Left ventricle myocardium superior (tissue), 1 donor: ENCODE measurements at regions not wholly inside any gene's neighbourhood (a gene's known extent, or its start where the extent isn't known, plus 50 kb on each side); places are given as distances from the start of the nearest gene placed in this dataset.
"Not testable (repeated sequence)": the region's sequence is repeated elsewhere in the genome, so short reads cannot be mapped to it uniquely, and the experiment has no call there.

Experiments
- ATAC-seq: fragments of 200-7000 bp; cut with Tn5 transposase; one replicate; pipeline ENCODE4 v1.9.1; 2020; ENCODE audit warnings: mild to moderate bottlenecking, moderate library complexity
- DNase-seq: peaks from one replicate; pipeline ENCODE4 v3.0.0-alpha.2; 2020
- intact Hi-C: fragments of 100-400 bp; cut with micrococcal nuclease; formaldehyde crosslinking; loops from one replicate; pipeline ENCODE4 v1.11.0; 2022
- donor health status: DM: no; HTN: yes; CAD: no; lungs with severe emphysema.

DNA sequence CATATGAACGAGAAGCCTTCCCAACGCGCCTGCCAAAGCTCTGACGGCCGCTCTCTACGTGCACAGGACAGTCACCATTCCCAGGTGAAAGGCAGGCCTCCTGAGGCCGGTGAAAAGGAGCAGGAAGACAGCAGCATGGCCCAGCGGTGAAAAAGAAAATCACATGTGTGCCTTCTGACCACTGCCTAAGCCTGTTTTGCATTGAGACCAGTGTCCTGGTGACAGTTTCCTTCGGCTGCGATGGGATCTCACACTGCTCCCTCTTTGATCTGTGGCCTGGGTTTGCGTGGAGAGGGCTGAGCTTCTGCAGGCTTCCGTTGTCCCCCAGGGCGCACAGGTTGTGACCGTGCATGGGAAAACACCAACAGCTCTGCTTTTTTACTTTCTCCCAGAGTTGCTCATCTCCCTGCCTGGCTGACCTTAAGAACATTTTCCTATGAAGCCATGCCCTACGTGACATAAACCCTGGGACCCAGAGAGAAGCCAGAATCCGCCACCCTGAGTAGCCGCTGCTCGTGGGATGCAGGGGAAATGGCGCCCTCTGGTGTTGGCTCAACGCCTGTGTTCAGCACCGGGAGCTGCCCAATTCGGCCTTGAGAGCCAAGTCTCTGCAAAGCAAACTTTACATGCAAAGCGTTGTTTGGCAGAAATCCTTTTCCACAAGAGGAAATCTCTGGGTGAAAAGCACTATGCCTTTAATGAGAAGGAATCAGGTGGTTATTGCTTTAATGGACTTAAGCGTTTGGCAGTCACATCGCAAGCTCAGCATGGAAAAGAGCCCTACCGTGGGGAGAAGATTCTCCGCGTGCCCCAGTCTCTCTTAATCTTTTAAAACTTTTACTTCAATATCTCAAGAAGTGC, 112.2 kb upstream of the GPR12 start:
- DNase-seq (peak; percentile 70), ATAC-seq (peak; percentile 58)
- intact Hi-C loops = no loop called here

DNA sequence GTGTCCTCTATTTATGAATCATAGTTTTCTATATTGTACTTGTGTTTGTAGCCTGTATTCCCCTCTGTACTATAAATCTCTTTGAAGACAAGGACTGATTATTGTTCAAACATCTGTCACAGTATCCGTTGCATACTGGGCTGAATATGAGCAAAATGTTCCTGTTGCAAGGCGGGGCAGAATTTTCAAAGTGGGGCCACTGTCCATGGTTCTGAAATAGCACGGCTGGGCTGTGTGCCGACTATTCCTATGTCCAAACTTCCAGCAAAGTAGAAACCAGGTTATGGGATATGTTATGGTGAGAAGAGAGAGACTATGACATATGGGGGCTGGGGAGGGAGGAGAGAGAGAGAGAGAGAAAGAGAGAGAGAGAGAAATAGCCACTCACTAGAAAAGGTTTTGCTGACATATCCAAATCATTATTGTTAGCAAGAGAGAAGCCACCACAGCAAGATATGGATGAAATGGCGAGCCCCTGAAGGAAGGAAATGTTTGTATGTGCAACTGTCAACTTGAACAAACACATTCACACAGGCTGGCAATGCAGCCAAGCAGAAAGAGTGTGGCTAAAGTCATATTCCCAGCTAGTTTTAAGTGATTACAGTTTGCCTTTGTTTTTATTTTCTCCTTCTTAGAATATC, 107.0 kb upstream of the GPR12 start:
- intact Hi-C loops = no loop called here
- DNase-seq (no peak), ATAC-seq (no peak)

GRCh38 chr13:26864576-26864975, 104.0 kb upstream of the GPR12 start:
- intact Hi-C loops = no loop called here
- no peak for ATAC-seq

DNA sequence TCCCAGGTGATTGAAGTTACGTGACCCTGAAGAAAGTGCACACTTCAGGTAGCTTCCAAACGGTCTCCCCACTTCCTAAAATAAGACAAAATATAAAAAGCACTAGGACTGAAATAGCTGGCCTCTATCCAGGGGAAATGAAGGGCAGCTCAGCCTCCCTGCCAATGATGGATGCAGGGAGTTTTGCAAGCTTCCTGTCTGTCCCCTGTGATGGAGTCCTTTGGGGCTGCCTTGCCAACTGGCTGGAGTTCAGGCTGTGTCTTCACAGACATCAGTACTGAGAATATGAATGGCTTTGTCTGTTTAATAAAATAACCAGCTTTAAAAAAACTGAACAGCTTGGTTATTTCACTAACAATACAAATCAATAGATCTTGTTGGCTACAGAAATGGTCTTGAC, 101.4 kb upstream of the GPR12 start:
- DNase-seq (no peak), ATAC-seq (no peak)
- intact Hi-C loops = no loop called here

More at GRCh38 chr13:26864576-26864975, 104.0 kb upstream of the GPR12 start:
- DNase-seq = no peak

- intact Hi-C loops = no loop called here
Observed at GRCh38 chr13:26855921-26856320, 95.3 kb upstream of the GPR12 start.

GRCh38 chr13:26855071-26855470, 94.5 kb upstream of the GPR12 start:
- intact Hi-C loops = no loop called here
- DNase-seq = no peak
- no peak for ATAC-seq

More at GRCh38 chr13:26855921-26856320, 95.3 kb upstream of the GPR12 start:
- DNase-seq = no peak
- ATAC-seq = no peak

DNA sequence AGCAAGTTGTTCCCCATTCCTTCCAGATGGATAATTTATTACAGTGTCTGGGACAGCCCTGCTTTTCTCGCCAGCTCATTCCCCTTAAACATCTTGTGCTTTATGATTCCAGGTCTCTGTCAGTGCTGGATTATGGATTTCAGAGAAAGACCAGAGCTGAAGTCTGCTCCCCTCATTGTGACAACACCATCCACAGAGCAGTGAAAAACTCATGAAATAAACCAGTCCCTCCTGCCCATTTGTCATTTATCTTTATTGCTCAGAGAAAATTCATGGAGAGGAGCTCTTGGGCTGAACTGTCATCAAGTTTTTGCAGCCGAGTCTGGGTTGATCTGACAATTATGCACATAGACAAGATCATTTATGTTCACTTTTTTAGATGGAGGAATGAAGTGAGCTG, 92.7 kb upstream of the GPR12 start:
- DNase-seq (no peak), ATAC-seq (no peak)
- intact Hi-C loops = no loop called here

DNA sequence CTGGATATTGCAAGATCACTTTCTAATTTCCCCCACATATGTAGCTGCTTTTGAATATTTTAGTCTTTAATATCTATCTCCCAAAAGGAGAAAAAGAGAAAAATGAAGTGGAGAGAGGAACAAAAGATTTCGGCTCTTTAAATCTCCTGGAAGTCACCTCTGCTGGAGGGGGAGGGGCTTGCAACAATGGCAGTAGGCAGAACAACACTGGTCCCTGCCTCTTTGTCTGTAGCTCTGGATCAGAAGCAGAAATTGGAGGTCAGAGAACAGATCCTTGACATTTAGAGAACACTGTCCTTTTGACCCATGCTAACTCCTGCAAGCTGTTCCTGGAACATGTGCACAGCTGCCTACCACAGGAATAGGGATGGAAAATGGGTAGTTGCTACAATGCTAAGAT, 86.7 kb upstream of the GPR12 start:
- no peak for DNase-seq
- ATAC-seq = no peak
- intact Hi-C loops = no loop called here

GRCh38 chr13:26845063-26845462, 84.5 kb upstream of the GPR12 start:
- ATAC-seq, intact Hi-C loops, DNase-seq: not testable (repeated sequence)

GRCh38 chr13:26839682-26840081, 79.1 kb upstream of the GPR12 start:
- no peak for DNase-seq
- intact Hi-C loops = no loop called here

GRCh38 chr13:26838821-26839220, 78.2 kb upstream of the GPR12 start:
- ATAC-seq (no peak), DNase-seq (no peak)
- intact Hi-C loops = no loop called here

More at GRCh38 chr13:26839682-26840081, 79.1 kb upstream of the GPR12 start:
- ATAC-seq = no peak

DNA sequence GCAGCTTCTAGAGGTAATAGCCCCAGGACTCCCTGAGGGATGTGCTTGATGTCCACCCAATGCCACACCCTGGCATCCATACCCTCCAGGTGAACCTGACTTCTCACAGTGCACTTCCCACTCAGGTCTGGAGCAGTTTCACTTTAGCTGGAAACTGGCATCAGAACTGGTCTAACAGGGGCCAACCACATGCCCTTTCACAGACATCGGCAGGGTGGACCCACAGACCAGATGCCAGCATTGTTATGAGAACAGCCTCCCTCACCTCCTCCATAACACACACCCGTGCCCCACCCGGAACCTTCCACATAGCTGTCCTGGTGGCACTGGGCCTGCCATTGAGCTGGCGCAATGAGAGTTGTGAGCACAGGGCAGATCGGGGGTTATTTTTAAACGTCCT, 77.4 kb upstream of the GPR12 start:
- ATAC-seq = peak; percentile 72
- DNase-seq = peak; percentile 40
- intact Hi-C loops = no loop called here

DNA sequence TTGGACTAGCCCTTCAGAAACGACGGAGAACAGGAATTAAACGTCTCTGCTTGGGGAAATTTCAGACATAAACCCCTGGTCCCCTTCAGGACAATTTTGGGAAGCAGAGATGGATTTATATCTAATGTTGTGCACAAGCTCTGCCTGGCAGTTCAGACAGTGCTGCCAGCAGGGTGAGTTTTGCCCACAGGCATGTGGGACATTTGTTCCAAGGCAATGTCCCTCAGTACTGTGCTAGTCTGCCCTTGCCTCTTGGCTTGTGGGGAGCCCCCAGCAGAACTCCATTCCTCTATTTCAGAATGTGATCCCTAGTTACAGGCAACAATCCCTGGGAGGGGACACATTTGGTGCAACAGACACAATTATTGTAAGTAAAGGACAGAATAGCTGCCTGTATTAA, 76.5 kb upstream of the GPR12 start:
- intact Hi-C loops = no loop called here
- no peak for DNase-seq
- ATAC-seq = no peak

DNA sequence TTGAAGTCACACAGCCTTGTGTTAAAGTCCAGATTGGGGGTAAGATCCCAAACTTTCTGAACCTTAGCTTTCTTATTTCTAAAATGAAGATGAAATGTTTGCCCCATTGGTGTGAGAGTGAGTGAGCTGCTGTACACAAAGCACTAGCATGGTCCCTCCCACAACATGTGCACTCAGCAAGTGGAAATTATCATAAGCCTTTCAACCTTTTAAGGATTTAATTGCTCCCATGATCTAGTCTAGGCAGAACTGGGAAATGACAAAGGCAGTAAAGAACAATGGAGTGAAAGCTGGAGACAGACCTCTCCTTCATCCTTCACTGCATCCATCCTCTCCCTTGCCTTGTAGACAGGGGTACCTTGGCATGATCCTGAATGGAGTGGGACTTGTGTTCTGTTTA, 76.0 kb upstream of the GPR12 start:
- no peak for DNase-seq
- ATAC-seq = no peak
- intact Hi-C loops = no loop called here

DNA sequence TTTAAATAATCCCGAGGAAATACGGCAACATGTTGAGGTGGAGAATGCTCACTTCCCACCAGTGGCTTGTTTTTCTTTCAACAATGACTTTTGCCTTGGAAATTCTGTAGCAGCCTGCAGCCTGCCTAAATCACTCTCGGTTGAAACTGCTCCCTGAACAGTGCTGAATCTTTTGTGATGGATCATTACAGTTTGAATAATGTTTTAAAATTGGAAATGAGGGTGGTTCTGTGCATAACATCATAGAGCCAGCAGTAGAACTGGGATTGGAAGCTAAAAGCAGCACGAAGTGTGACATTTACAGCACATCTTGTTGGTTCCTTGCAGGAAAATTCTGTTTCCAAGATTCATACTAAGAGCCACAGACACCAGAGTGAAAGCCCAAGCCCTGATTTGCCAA, 74.1 kb upstream of the GPR12 start:
- ATAC-seq = no peak
- intact Hi-C loops = no loop called here
- no peak for DNase-seq

GRCh38 chr13:26831336-26831908, 70.8 kb upstream of the GPR12 start:
- DNase-seq (no peak), ATAC-seq (no peak)
- intact Hi-C loops = no loop called here

GRCh38 chr13:26829716-26830115, 69.1 kb upstream of the GPR12 start:
- intact Hi-C loops = no loop called here
- DNase-seq = no peak
- ATAC-seq = no peak

DNA sequence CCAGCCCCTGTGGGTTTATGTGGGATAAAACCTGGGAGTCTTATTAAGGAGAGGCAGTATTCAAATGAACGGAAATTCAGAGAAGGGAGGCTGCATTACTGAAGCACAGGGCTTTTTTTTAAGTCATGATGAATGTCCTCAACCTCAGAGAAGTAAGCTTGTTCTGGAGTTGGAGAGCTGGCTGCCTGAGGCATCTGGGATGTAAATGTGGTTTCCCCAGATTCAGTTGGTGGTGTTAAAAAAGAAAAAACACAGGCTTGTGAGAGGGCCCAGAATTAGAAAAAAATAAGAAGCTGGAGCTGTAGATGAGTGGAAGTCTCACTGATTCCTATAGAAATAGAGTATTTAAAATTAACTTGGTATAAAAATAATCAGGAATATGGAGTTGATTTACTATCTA, 64.0 kb upstream of the GPR12 start:
- intact Hi-C loops = no loop called here
- no peak for DNase-seq
- ATAC-seq = no peak

DNA sequence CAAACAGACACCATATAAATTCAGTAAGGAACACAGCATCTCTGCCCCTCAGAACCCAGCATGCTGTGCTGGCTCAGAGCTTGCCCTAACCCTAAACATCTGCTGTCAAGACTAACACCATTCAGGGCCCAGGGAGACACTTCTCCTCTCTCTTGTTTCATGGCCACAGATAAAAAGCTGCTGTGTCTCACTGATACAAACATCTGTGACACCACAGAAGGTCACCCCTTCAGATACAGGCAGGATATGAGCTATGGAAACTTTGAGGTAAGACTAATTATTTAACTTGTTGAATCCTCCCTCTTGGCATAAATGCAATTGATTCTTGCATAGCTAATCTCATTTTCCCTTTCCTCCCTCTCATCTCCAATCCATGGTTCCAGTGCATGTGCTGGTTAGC, 61.6 kb upstream of the GPR12 start:
- intact Hi-C loops = no loop called here
- DNase-seq = no peak
- ATAC-seq = no peak

- DNase-seq = no peak
- intact Hi-C loops = no loop called here
- ATAC-seq = no peak
Observed at GRCh38 chr13:26821672-26822071, 61.1 kb upstream of the GPR12 start.

DNA sequence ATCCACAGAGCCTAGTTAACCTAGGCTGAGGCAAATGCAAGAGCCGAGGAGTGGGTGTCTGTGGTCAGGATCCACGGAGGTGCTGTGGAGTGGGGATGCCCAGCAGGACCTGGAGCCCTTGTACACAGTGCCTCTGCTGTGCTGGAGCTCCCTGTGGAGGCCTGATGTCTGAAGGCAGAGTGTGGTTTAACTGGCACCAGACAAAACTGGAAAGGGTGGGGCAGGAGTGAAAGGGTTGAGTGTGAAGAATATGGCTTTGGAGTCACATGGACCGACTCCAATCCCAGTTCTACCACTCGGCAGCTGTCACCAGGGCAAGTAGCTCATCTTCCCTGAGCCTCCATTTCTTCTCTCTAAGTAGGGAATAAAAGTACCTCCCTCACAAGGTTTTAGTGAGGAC, 60.3 kb upstream of the GPR12 start:
- ATAC-seq (no peak), DNase-seq (no peak)
- intact Hi-C loops = no loop called here
